ENCODE measurements at regions not wholly inside any gene's neighbourhood (a gene's known extent, or its start where the extent isn't known, plus 50 kb on each side); places are given as distances from the start of the nearest gene placed in this dataset.

DNA sequence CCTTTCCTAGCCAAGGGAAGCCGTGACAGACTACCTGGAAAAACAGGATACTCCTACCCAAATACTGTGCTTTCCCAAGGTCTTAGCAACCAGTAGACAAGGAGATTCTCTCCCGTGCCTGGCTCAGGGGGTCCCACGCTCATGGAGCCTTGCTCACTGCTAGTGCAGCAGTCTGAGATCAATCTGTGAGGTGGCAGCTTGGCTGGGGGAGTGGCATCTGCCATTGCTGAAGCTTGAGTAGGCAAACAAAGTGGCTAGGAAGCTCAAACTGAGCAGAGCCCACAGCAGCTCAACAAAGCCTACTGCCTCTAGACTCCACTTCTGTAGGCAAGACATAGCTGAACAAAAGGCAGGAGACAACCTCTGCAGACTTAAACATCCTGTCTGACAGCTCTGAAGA is 177.1 kb downstream of the PARM1 start:
- no peak for DNase-seq (ENCODE audit: low read depth)

DNA sequence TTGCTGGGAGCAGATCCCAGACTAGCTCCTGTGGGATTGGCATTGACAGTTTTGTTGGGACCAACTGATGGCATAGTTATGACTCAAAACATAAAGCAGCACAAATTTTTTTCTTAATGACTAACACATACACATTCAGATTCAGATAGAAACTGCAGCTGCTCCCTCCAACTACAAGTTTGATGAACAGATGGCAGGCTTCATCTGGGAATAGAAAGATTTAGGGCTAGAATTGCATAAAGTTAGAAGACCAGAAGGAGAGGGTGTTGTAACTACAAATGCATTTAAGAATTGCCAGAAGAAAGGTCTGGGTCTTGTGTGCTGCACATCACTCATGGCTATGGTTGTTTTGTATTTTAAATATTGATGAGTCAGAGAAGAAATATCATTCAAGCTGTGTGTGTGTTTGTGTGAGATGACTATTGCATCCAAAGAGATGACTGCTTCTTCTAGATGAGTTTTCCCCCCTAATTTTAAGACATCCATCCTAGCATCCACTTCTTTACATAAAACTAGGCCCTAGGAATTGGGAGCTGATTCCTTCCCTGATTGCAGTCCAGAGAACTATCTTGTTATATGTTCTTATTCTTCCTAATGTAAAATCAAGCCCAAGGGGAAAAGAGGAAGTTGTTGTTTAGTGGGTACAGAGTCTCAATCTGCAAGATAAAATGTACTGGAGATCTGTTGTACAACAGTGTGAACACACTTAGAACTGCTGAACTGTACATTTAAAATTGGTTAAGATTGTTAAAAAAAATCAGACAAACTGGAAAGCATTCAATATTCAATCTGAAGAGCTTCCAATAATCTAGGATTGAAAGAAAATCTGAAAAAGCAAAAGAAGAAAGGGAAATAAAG is 175.1 kb downstream of the PARM1 start:
- DNase-seq (ENCODE audit: low read depth): no peak

DNA sequence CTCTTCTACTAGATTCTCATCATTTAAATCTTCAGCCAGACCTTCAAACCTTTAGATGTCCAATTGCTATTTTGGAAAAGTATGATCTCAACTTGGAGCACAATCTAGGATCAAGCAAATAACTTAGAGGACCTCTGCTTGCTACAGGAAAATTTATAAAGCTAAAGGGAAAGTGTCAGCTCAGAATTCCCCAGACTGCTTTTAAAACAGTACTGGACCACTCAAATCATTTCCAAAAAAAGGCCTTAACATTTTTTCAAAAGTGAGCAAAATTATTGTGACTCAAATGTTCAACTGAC is 169.8 kb downstream of the PARM1 start:
- DNase-seq (ENCODE audit: low read depth): no peak

DNA sequence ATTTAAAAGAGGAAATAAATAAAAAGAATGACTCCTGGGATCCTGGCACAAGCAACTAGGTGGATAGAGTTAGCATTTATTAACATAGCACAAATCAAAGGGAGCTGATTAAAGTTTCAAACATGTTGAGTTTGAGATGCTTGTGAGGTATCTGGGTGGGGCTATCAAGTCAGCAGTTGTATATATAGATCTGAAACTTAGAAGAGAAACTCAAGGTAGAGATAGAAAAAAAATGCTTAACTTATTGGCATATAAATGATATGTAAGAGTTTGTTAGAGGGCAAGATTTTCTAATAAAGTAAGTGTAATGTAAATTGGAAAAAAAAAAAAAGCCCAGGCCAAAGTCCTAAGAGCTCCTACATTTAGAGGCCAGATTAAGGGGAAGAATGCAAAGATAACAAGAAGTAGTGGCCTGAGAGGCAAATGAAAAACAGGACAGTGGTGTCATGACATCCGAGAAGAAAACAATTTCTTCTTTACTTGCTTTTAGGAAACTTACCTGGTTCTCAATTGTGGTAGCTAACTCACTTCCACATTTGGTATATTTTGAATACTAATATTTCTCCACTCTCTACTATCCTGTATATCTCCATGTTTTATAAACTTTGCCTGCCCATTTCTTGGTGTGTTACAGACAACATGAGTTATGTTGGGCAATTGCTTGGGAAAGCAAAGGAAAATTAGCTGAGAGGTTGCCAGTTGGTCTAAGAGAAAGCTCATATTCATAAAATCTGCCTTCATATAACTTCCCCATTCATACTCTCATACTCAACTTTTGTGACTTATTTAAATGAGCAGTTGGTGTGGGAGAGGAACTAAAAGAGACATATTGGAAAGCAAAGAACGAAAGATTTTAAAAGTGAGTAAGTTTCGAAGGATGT is 169.2 kb downstream of the PARM1 start:
- DNase-seq (ENCODE audit: low read depth): no peak
